DND-41 (cell line): ENCODE measurements at regions not wholly inside any gene's neighbourhood (a gene's known extent, or its start where the extent isn't known, plus 50 kb on each side); places are given as distances from the start of the nearest gene placed in this dataset.

Experiments used
- ATAC-seq: fragments of 200-7000 bp; cut with Tn5 transposase; 3 replicates; pipeline ENCODE4 v1.9.1; 2021; ENCODE audit warnings: low read depth; ENCODE audit not compliant: insufficient read depth
- DNase-seq: peaks from one replicate; pipeline ENCODE4 v3.0.0-alpha.2; 2020
- H2AFZ ChIP-seq: 2 replicates; pipeline ENCODE4 v1.6.0; 2012; ENCODE audit warnings: low read depth, low read length
- H3K27ac ChIP-seq: 2 replicates; pipeline ENCODE4 v1.5.1; 2012; ENCODE audit warnings: low read length, inconsistent platforms
- H3K27me3 ChIP-seq: fragments of 200-600 bp; sonication (generic); 2 replicates; pipeline ENCODE4 v1.6.0; 2012; ENCODE audit warnings: low read length, mild to moderate bottlenecking, inconsistent platforms; ENCODE audit not compliant: insufficient read depth, poor library complexity
- H3K36me3 ChIP-seq: 2 replicates; pipeline ENCODE4 v1.5.1; 2012; ENCODE audit warnings: low read length, inconsistent platforms; ENCODE audit not compliant: insufficient read depth
- H3K4me1 ChIP-seq: 2 replicates; pipeline ENCODE4 v1.5.1; 2012; ENCODE audit warnings: mild to moderate bottlenecking, low read length; ENCODE audit not compliant: insufficient read depth
- H3K4me2 ChIP-seq: 2 replicates; pipeline ENCODE4 v1.6.0; 2012; ENCODE audit warnings: mild to moderate bottlenecking, moderate library complexity, low read length, inconsistent platforms; ENCODE audit not compliant: insufficient read depth
- H3K4me3 ChIP-seq, 2 experiments: fragments of 200-600 bp in 1 of 2; shearing (Covaris generic) in 1 of 2; 2 replicates each; pipeline ENCODE4 v1.5.1; 2012 to 2016; ENCODE audit warnings: inconsistent platforms in 2 of 2, low read length in 2 of 2, mild to moderate bottlenecking in 2 of 2, low read depth in 1 of 2, moderate library complexity in 1 of 2
- H3K79me2 ChIP-seq: 2 replicates; pipeline ENCODE4 v1.6.0; 2012; ENCODE audit warnings: low read length, inconsistent platforms; ENCODE audit not compliant: insufficient read depth
- H3K9ac ChIP-seq: 2 replicates; pipeline ENCODE4 v1.6.0; 2012; ENCODE audit warnings: low read depth, mild to moderate bottlenecking, inconsistent platforms, low read length, moderate library complexity
- H3K9me3 ChIP-seq: 2 replicates; pipeline ENCODE4 v1.5.1; 2012; ENCODE audit warnings: low read length, moderate library complexity, mild to moderate bottlenecking, inconsistent platforms; ENCODE audit not compliant: insufficient read depth, severe bottlenecking
- H4K20me1 ChIP-seq: 2 replicates; pipeline ENCODE4 v1.6.0; 2012; ENCODE audit warnings: low read length; ENCODE audit not compliant: insufficient read depth
- EZH2 ChIP-seq: IDR thresholded peaks from 3 replicates; pipeline ENCODE4 v1.6.1; 2012; ENCODE audit warnings: borderline replicate concordance, low read depth, mild to moderate bottlenecking, moderate library complexity, low read length, inconsistent platforms; ENCODE audit not compliant: severe bottlenecking
- TF ChIP-seq, protein P1 (sequence below): IDR thresholded peaks from 2 replicates; pipeline ENCODE4 v1.5.1; 2012; ENCODE audit warnings: borderline replicate concordance, low read length, moderate library complexity, mild to moderate bottlenecking; ENCODE audit not compliant: poor library complexity, severe bottlenecking; ENCODE audit errors: extremely low read depth

DNA sequence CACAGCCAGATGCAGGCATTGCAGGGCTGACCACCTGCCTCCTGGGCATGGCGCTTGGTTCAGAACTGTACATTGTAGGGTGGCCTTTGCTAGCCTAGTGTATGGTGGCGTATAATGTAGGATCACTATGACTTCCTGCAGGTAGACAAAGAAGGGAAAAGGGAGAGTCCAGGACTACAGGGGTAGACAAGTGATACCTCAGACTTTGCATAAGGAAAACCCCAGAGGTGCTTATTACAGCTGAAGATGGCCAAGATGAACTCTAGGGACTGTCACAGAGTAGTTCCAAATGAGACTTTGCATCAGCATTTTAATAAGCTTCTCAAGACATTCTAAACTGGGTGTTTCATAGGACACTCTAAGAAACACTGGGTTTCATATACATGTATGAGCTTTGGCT lies 116.4 kb upstream of the PUDP start:
- peaks cover 23% of the 10 kb centered on the region for H3K36me3 ChIP-seq
- no peaks in the 10 kb centered on the region for H3K4me1 ChIP-seq
- H3K27ac ChIP-seq: no peak overlapping the region
- no peaks in the 10 kb centered on the region for H3K9me3 ChIP-seq
- H3K27me3 ChIP-seq: no peaks in the 10 kb centered on the region
- H3K9ac ChIP-seq: no peak overlapping the region
- DNase-seq: no peak
- no peak overlapping the region for H3K4me2 ChIP-seq
- H2AFZ ChIP-seq: no peak overlapping the region
- no peaks in the 10 kb centered on the region for H3K79me2 ChIP-seq
- ATAC-seq: no peak
- no peak overlapping the region for H3K4me3 ChIP-seq
- H4K20me1 ChIP-seq: no peaks in the 10 kb centered on the region
- TF ChIP-seq EZH2: no peak
- TF ChIP-seq, protein P1, sequence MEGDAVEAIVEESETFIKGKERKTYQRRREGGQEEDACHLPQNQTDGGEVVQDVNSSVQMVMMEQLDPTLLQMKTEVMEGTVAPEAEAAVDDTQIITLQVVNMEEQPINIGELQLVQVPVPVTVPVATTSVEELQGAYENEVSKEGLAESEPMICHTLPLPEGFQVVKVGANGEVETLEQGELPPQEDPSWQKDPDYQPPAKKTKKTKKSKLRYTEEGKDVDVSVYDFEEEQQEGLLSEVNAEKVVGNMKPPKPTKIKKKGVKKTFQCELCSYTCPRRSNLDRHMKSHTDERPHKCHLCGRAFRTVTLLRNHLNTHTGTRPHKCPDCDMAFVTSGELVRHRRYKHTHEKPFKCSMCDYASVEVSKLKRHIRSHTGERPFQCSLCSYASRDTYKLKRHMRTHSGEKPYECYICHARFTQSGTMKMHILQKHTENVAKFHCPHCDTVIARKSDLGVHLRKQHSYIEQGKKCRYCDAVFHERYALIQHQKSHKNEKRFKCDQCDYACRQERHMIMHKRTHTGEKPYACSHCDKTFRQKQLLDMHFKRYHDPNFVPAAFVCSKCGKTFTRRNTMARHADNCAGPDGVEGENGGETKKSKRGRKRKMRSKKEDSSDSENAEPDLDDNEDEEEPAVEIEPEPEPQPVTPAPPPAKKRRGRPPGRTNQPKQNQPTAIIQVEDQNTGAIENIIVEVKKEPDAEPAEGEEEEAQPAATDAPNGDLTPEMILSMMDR: no peak

DNA sequence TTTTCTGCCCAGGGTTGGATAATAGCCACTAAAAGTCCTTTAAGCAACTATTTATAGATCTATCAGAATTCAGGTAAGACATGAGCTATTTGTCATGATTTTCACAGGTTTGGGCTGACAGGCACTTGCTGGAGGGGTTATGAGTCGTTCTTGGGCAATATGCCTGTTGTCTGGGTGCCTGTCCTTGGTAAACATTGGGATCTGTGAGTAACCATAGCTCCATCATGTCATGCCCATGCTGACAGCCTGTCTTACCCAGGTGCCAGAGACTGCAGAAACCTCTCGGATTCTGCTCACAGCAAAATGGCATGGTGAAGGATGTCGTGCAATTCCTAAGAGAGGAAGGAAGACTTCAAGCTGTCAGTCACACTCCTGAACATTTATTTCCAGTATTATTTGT lies 116.0 kb upstream of the PUDP start:
- H3K4me3 ChIP-seq: no peak overlapping the region
- H3K79me2 ChIP-seq: no peaks in the 10 kb centered on the region
- H3K9me3 ChIP-seq: no peaks in the 10 kb centered on the region
- H3K4me2 ChIP-seq: no peak overlapping the region
- no peak for DNase-seq
- TF ChIP-seq, protein P1: no peak
- no peak for TF ChIP-seq EZH2
- H3K27me3 ChIP-seq: no peaks in the 10 kb centered on the region
- no peak overlapping the region for H2AFZ ChIP-seq
- peaks cover 27% of the 10 kb centered on the region for H3K36me3 ChIP-seq
- no peaks in the 10 kb centered on the region for H3K4me1 ChIP-seq
- H3K9ac ChIP-seq: no peak overlapping the region
- H4K20me1 ChIP-seq: no peaks in the 10 kb centered on the region
- no peak for ATAC-seq
- no peak overlapping the region for H3K27ac ChIP-seq

DNA sequence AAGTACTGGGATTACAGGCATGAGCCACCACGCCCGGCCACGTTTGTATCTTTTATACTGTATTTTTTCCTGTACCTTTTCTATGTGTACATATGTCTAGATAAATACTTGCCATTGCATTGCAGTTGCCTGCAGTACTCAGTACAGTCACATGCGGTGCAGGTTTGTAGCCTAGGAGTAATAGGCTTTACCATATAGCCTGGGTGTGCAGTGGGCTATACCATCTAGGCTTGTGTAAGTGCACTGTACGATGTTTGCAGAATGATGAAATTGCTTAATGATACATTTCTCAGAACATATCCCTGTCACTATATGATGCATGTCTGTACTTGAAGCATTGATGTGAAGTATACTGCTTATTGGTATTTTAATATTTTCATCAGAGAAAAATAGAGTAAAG lies 115.4 kb upstream of the PUDP start:
- no peaks in the 10 kb centered on the region for H3K9me3 ChIP-seq
- no peaks in the 10 kb centered on the region for H3K79me2 ChIP-seq
- ATAC-seq: no peak
- no peak overlapping the region for H3K27ac ChIP-seq
- no peak overlapping the region for H3K4me2 ChIP-seq
- no peak overlapping the region for H2AFZ ChIP-seq
- H4K20me1 ChIP-seq: no peaks in the 10 kb centered on the region
- no peak overlapping the region for H3K9ac ChIP-seq
- H3K27me3 ChIP-seq: no peaks in the 10 kb centered on the region
- TF ChIP-seq, protein P1: no peak
- no peak for TF ChIP-seq EZH2
- H3K4me3 ChIP-seq: no peak overlapping the region
- peaks cover 27% of the 10 kb centered on the region for H3K36me3 ChIP-seq
- no peaks in the 10 kb centered on the region for H3K4me1 ChIP-seq
- no peak for DNase-seq

DNA sequence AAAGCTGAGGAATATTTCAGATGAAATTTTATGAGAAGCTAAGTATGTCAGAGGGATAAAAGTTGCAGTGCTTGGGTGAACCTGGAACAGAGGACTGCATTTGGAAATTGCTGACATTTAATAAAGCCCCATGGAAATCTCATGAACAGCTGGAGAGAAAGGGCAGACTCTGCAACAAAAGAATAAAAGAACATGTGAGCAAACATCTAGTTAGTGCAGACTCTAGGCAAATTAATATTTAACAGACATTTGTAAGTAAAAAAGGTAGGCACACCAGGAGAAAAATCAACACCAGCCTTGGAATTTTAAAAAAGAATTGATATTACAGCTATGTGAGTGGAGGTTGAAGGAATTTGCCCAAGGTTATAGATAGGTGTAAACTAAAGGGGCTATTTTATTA lies 114.6 kb upstream of the PUDP start:
- Histone ChIP-seq H4K20me1 (no peaks in the 10 kb centered on the region), H3K9me3 (no peaks in the 10 kb centered on the region), H3K27ac (no peak overlapping the region), H3K4me1 (no peaks in the 10 kb centered on the region), H3K27me3 (no peaks in the 10 kb centered on the region), H3K36me3 (peaks cover 31% of the 10 kb centered on the region), H3K9ac (no peak overlapping the region), H3K4me3 (no peak overlapping the region), H2AFZ (no peak overlapping the region), H3K79me2 (no peaks in the 10 kb centered on the region), H3K4me2 (no peak overlapping the region)
- no peak for ATAC-seq
- no peak for DNase-seq
- no peak for TF ChIP-seq EZH2
- TF ChIP-seq, protein P1: no peak
